Neural crest cell (in vitro differentiated cells): ENCODE measurements at regions not wholly inside any gene's neighbourhood (a gene's known extent, or its start where the extent isn't known, plus 50 kb on each side); places are given as distances from the start of the nearest gene placed in this dataset.

Experiments
- DNase-seq: peaks from one replicate; pipeline ENCODE4 v3.0.0; 2021; ENCODE audit warnings: low read depth, mixed read lengths, low spot score
- H3K27ac Mint-ChIP-seq: one replicate; pipeline ENCODE4 v1.8.0; 2021; ENCODE audit warnings: mild to moderate bottlenecking, mixed read lengths; ENCODE audit not compliant: unreplicated experiment
- H3K27me3 Mint-ChIP-seq: 2 replicates; pipeline ENCODE4 v1.8.0; 2021; ENCODE audit warnings: low read depth, mild to moderate bottlenecking, mixed read lengths
- H3K36me3 Mint-ChIP-seq: 2 replicates; pipeline ENCODE4 v1.8.0; 2021; ENCODE audit warnings: low read depth, mild to moderate bottlenecking, mixed read lengths
- H3K4me1 Mint-ChIP-seq: 2 replicates; pipeline ENCODE4 v1.8.0; 2021; ENCODE audit warnings: mixed read lengths
- H3K4me3 Mint-ChIP-seq: one replicate; pipeline ENCODE4 v1.8.0; 2021; ENCODE audit warnings: mild to moderate bottlenecking, mixed read lengths
- H3K9me3 Mint-ChIP-seq: 2 replicates; pipeline ENCODE4 v1.8.0; 2021; ENCODE audit warnings: mixed read lengths
- TF ChIP-seq, protein P1 (sequence below): fragments of 200-600 bp; sonication (generic); conservative IDR thresholded peaks from 2 replicates; pipeline ENCODE4 v1.5.0; 2021; ENCODE audit warnings: antibody characterized with exemption, mild to moderate bottlenecking

DNA sequence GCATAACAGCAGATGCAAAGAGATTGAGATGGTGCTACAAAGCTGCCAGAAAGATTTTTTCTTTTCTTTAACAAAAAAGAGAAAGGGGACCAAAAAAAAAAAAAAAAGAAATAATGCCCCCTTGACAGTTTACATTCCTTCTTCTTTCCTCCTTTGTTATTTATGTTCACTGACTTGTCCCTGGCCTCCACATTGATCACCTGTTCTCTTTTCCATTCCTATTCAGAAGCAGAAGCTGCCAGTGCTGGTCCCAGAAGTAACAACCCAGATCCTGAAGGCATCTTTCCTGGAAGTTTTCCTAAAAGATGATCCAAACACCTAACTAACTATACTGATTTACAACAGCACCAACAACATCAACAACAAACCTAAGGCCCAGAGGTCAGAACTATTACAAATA is 728.1 kb downstream of the KCNJ2 start:
- no peak for DNase-seq
- Mint-ChIP-seq H3K9me3 (peaks cover 22% of the 10 kb centered on the region), H3K27ac (peak overlapping the region; percentile 12), H3K4me1 (peaks cover 21% of the 10 kb centered on the region), H3K36me3 (peaks cover 21% of the 10 kb centered on the region), H3K4me3 (no peak overlapping the region), H3K27me3 (no peaks in the 10 kb centered on the region)
- TF ChIP-seq, protein P1, sequence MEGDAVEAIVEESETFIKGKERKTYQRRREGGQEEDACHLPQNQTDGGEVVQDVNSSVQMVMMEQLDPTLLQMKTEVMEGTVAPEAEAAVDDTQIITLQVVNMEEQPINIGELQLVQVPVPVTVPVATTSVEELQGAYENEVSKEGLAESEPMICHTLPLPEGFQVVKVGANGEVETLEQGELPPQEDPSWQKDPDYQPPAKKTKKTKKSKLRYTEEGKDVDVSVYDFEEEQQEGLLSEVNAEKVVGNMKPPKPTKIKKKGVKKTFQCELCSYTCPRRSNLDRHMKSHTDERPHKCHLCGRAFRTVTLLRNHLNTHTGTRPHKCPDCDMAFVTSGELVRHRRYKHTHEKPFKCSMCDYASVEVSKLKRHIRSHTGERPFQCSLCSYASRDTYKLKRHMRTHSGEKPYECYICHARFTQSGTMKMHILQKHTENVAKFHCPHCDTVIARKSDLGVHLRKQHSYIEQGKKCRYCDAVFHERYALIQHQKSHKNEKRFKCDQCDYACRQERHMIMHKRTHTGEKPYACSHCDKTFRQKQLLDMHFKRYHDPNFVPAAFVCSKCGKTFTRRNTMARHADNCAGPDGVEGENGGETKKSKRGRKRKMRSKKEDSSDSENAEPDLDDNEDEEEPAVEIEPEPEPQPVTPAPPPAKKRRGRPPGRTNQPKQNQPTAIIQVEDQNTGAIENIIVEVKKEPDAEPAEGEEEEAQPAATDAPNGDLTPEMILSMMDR = no peak

DNA sequence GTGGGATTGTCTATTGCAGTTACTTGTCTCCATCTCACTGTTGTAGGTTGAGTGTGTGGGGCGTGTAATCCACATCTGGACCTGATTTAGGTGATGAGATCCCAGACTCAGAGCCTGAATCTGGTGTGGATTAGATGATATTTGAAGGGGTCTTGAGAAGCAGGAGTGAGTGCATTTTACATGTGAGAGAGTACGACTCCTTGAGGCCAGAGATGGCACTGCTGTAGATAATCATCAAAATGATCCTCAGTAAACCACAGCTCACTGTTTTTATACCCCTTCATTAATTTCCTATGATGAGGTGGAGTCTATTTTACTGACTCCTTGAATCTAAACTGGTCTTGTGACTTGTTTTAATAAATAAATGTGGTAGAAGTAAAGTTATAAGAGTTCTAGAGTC is 732.5 kb downstream of the KCNJ2 start:
- Mint-ChIP-seq H3K27ac (no peak overlapping the region), H3K4me3 (no peak overlapping the region), H3K9me3 (peaks cover 14% of the 10 kb centered on the region), H3K4me1 (peaks cover 29% of the 10 kb centered on the region), H3K36me3 (peaks cover 20% of the 10 kb centered on the region), H3K27me3 (no peaks in the 10 kb centered on the region)
- TF ChIP-seq, protein P1 = no peak
- no peak for DNase-seq

DNA sequence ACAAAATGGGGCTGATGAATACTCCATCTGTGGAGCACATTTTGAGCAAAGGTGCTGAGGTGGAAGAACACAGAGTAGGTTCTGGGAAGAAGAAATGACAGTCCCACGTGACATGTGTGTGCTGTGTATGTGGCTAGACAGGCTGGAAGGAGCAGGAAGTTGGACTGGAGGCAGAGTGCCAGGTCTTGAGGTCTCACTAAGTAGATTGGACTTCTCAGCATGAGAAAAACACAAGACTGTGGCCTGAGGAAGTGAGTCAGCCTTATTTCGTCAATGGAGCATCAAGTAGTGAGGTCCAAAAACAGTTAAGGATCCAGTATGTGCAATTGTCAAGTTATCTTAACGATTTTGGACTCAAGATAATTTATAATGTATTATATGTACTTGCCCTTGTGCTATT is 736.5 kb downstream of the KCNJ2 start:
- TF ChIP-seq, protein P1 = no peak
- Mint-ChIP-seq H3K27me3 (no peaks in the 10 kb centered on the region), H3K4me3 (peak overlapping the region; percentile 17), H3K9me3 (peaks cover 13% of the 10 kb centered on the region), H3K36me3 (peaks cover 24% of the 10 kb centered on the region), H3K4me1 (peaks cover 30% of the 10 kb centered on the region), H3K27ac (peak overlapping the region; percentile 85)
- no peak for DNase-seq

DNA sequence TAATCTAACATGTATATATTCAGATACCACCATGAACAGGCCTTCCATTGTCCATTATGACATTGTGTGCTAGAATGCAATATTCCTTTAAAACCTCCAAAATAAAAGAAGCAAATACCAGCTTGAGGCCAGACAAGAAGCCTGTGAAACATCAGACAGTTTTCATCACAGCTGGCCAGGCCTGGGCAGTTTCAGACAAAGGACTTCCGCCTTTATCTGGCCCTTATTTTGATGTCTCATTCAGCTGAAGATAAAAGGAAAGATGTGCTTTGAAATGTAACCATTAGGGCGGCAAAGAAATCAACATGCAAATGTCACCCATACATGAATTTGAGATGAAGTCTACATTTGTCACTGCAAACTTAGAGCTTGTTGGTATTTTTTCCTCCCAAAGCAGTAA is 737.5 kb downstream of the KCNJ2 start:
- Mint-ChIP-seq H3K27me3 (no peaks in the 10 kb centered on the region), H3K4me1 (peaks cover 30% of the 10 kb centered on the region), H3K36me3 (peaks cover 20% of the 10 kb centered on the region), H3K27ac (peak overlapping the region; percentile 70), H3K4me3 (peak overlapping the region; percentile 32), H3K9me3 (peaks cover 11% of the 10 kb centered on the region)
- TF ChIP-seq, protein P1 = no peak
- peak; percentile 18 for DNase-seq

DNA sequence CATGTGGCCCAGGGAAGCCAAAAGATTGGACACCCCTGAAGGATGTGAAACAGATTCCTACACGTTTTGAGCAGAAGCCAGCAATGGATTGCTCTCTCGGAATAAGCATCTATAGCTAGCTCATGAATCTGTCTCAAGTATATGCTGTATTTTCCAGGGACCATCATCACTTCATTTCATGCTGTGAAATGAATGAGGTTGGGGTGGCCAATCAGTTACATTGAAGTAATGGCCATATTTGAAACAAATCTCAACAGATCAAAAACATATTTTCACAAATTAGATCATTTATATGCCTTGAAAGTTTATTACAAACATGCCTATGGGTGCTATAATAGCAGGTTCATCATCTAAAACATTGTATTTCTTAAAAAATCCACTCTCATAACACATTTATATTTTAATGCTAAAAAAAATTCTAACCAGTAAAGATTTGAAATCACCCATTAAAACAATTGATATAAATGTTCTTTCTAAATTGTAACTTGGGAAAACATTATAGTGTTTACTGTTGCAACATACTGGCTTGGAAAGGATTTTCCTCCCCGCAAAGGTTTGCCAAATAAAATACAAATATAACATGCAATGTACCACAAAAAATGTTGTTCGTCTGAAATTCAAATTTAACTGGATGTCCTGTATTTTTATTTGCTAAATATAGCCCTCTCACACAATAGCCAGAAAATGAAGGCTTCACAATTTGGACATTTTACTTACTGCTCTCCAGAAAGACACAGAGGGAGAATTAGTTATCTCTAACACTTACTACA is 743.6 kb downstream of the KCNJ2 start:
- Mint-ChIP-seq H3K4me1 (peaks cover 5% of the 10 kb centered on the region), H3K27ac (no peak overlapping the region), H3K4me3 (no peak overlapping the region), H3K27me3 (no peaks in the 10 kb centered on the region), H3K36me3 (peaks cover 27% of the 10 kb centered on the region), H3K9me3 (peaks cover 25% of the 10 kb centered on the region)
- TF ChIP-seq, protein P1 = no peak
- DNase-seq = no peak
